WTC11 (cell line): ENCODE measurements at regions not wholly inside any gene's neighbourhood (a gene's known extent, or its start where the extent isn't known, plus 50 kb on each side); places are given as distances from the start of the nearest gene placed in this dataset.

Source experiments
- ATAC-seq: fragments of 200-7000 bp; cut with Tn5 transposase; 2 replicates; pipeline ENCODE4 v1.10.0; 2021; ENCODE audit warnings: mild to moderate bottlenecking, moderate library complexity
- CTCF ChIA-PET: fragments of 300-600 bp; sonication (Branson Sonifier 250); formaldehyde crosslinking; loops from one replicate; lab custom pipeline; 2021; ENCODE audit warnings: antibody characterized with exemption; lab: Charles Lee
- POLR2A ChIA-PET: fragments of 350-600 bp; sonication (Branson Sonifier 250); formaldehyde crosslinking; loops from one replicate; lab custom pipeline; 2021; ENCODE audit warnings: antibody characterized with exemption; lab: Charles Lee
- DNase-seq: peaks from one replicate; pipeline ENCODE4 v3.0.0; 2021; ENCODE audit warnings: low spot score
- H3K27ac Mint-ChIP-seq: 2 replicates; pipeline ENCODE4 v1.8.0; 2021; ENCODE audit warnings: mixed read lengths
- H3K27me3 Mint-ChIP-seq: 2 replicates; pipeline ENCODE4 v1.8.0; 2021; ENCODE audit warnings: low read depth, mild to moderate bottlenecking, moderate library complexity, mixed read lengths
- H3K36me3 Mint-ChIP-seq: 2 replicates; pipeline ENCODE4 v1.8.0; 2021; ENCODE audit warnings: mixed read lengths
- H3K4me1 Mint-ChIP-seq: 2 replicates; pipeline ENCODE4 v1.8.0; 2022; ENCODE audit warnings: mixed read lengths
- H3K4me3 Mint-ChIP-seq: 2 replicates; pipeline ENCODE4 v1.8.0; 2021; ENCODE audit warnings: mild to moderate bottlenecking, moderate library complexity, mixed read lengths
- H3K9me3 Mint-ChIP-seq: 2 replicates; pipeline ENCODE4 v1.8.0; 2021; ENCODE audit warnings: mixed read lengths
- AFF4 ChIP-seq: sonication (generic); formaldehyde crosslinking; IDR thresholded peaks from 2 replicates; pipeline ENCODE4 v1.8.1; 2023; ENCODE audit warnings: mild to moderate bottlenecking, missing genetic modification reagents, borderline replicate concordance
- ATF6 ChIP-seq: sonication (generic); formaldehyde crosslinking; IDR thresholded peaks from 2 replicates; pipeline ENCODE4 v1.8.1; 2023; ENCODE audit warnings: mild to moderate bottlenecking, missing genetic modification reagents
- CREM ChIP-seq: sonication (generic); formaldehyde crosslinking; IDR thresholded peaks from 2 replicates; pipeline ENCODE4 v1.8.1; 2022; ENCODE audit warnings: mild to moderate bottlenecking, missing genetic modification reagents, moderate library complexity
- E2F4 ChIP-seq: sonication (generic); formaldehyde crosslinking; IDR thresholded peaks from 2 replicates; pipeline ENCODE4 v1.8.1; 2022; ENCODE audit warnings: low read depth, mild to moderate bottlenecking, moderate library complexity, missing genetic modification reagents, borderline replicate concordance
- ESRRA ChIP-seq: sonication (generic); formaldehyde crosslinking; IDR thresholded peaks from 2 replicates; pipeline ENCODE4 v1.8.1; 2022; ENCODE audit warnings: mild to moderate bottlenecking, missing genetic modification reagents, borderline replicate concordance
- KAT7 ChIP-seq: sonication (generic); formaldehyde crosslinking; IDR thresholded peaks from 2 replicates; pipeline ENCODE4 v1.8.1; 2023; ENCODE audit warnings: missing genetic modification reagents, mild to moderate bottlenecking, borderline replicate concordance
- MYBL2 ChIP-seq: sonication (generic); formaldehyde crosslinking; IDR thresholded peaks from 2 replicates; pipeline ENCODE4 v1.8.1; 2023; ENCODE audit warnings: mild to moderate bottlenecking, moderate library complexity, missing genetic modification reagents
- NR3C1 ChIP-seq: sonication (generic); formaldehyde crosslinking; conservative IDR thresholded peaks from 2 replicates; pipeline ENCODE4 v1.8.1; 2023; ENCODE audit warnings: low read depth, mild to moderate bottlenecking, missing genetic modification reagents
- OVOL2 ChIP-seq: fragments of 250-450 bp; sonication (Bioruptor Pico); IDR thresholded peaks from 2 replicates; pipeline ENCODE4 v1.9.0; 2021; ENCODE audit warnings: mild to moderate bottlenecking, borderline replicate concordance
- PRDM15 ChIP-seq: sonication (generic); formaldehyde crosslinking; IDR thresholded peaks from 2 replicates; pipeline ENCODE4 v1.8.0; 2022; ENCODE audit warnings: missing genetic modification reagents
- PRRX2 ChIP-seq: fragments of 250-450 bp; sonication (Bioruptor Pico); IDR thresholded peaks from 2 replicates; pipeline ENCODE4 v1.8.0; 2021; ENCODE audit warnings: mild to moderate bottlenecking
- RORB ChIP-seq: fragments of 250-450 bp; sonication (Bioruptor Pico); IDR thresholded peaks from 2 replicates; pipeline ENCODE4 v1.9.0; 2021; ENCODE audit warnings: mild to moderate bottlenecking
- SP1 ChIP-seq: sonication (generic); formaldehyde crosslinking; conservative IDR thresholded peaks from 2 replicates; pipeline ENCODE4 v1.8.1; 2022; ENCODE audit warnings: missing genetic modification reagents
- TCF7 ChIP-seq: sonication (generic); formaldehyde crosslinking; IDR thresholded peaks from 2 replicates; pipeline ENCODE4 v1.8.0; 2022; ENCODE audit warnings: mild to moderate bottlenecking, low read depth, missing genetic modification reagents, moderate library complexity
- TEAD1 ChIP-seq: sonication (generic); formaldehyde crosslinking; IDR thresholded peaks from 2 replicates; pipeline ENCODE4 v1.8.0; 2022; ENCODE audit warnings: mild to moderate bottlenecking, missing genetic modification reagents
- ZNF281 ChIP-seq: sonication (generic); formaldehyde crosslinking; IDR thresholded peaks from 2 replicates; pipeline ENCODE4 v1.8.0; 2023; ENCODE audit warnings: mild to moderate bottlenecking, missing genetic modification reagents
- ZNF396 ChIP-seq: fragments of 250-450 bp; sonication (Bioruptor Pico); IDR thresholded peaks from 2 replicates; pipeline ENCODE4 v1.8.0; 2021; ENCODE audit warnings: mild to moderate bottlenecking, moderate library complexity, borderline replicate concordance
- ZNF423 ChIP-seq: fragments of 250-450 bp; sonication (Bioruptor Pico); IDR thresholded peaks from 2 replicates; pipeline ENCODE4 v2.1.2; 2022; ENCODE audit warnings: mild to moderate bottlenecking, moderate library complexity

GRCh38 chr6:134725590-134725989 is 224.3 kb downstream of the ALDH8A1 start (continued):
- TF ChIP-seq PRDM15 (CRISPR knock-in tag), result no peak
- no peak for TF ChIP-seq OVOL2
- TF ChIP-seq AFF4 (CRISPR knock-in tag), result no peak
- TF ChIP-seq, all 79 proteins: peak for 0

GRCh38 chr6:134724771-134725340 is 225.0 kb downstream of the ALDH8A1 start:
- CTCF ChIA-PET, result no interaction called here
- Mint-ChIP-seq H3K27ac (no peak overlapping the region), H3K9me3 (no peaks in the 10 kb centered on the region), H3K36me3 (no peaks in the 10 kb centered on the region), H3K27me3 (no peaks in the 10 kb centered on the region), H3K4me1 (peaks cover 13% of the 10 kb centered on the region), H3K4me3 (no peak overlapping the region)
- DNase-seq, result no peak
- POLR2A ChIA-PET, result no interaction called here
- ATAC-seq, result no peak
- TF ChIP-seq ESRRA (CRISPR knock-in tag) (no peak), E2F4 (CRISPR knock-in tag) (no peak), KAT7 (CRISPR knock-in tag) (no peak), CREM (CRISPR knock-in tag) (no peak), ZNF281 (CRISPR knock-in tag) (no peak), MYBL2 (no peak), PRRX2 (no peak), TEAD1 (CRISPR knock-in tag) (no peak), SP1 (no peak), ZNF396 (no peak), TCF7 (CRISPR knock-in tag) (no peak), ATF6 (CRISPR knock-in tag) (no peak), NR3C1 (CRISPR knock-in tag) (no peak), RORB (CRISPR knock-in tag) (no peak), ZNF423 (CRISPR knock-in tag) (no peak)
